ENCODE measurements at regions not wholly inside any gene's neighbourhood (a gene's known extent, or its start where the extent isn't known, plus 50 kb on each side); places are given as distances from the start of the nearest gene placed in this dataset.
"Not testable (repeated sequence)": the region's sequence is repeated elsewhere in the genome, so short reads cannot be mapped to it uniquely, and the experiment has no call there.

DNA sequence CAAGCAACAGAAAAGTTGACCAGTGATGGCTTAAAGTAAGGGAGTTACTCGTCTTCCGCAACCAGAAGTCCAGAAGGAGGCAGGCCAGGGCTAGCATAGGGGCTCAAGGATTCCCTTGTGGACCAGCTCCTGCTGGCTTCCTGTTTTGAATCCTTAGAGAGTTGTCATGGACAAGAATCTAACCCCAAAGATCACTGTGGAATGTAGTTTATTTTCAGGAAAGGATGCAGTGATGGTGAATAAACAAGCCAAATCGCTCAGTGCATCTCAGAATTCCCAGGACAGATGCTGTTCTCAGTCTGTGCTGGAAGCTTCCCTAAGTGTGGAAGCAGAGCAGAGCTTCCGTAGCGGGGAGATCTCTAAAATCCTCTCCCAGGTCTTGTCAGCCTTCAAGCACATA, 311.3 kb downstream of the C12orf75 start:
- peak; percentile 22 for DNase-seq (ENCODE audit: low spot score)

DNA sequence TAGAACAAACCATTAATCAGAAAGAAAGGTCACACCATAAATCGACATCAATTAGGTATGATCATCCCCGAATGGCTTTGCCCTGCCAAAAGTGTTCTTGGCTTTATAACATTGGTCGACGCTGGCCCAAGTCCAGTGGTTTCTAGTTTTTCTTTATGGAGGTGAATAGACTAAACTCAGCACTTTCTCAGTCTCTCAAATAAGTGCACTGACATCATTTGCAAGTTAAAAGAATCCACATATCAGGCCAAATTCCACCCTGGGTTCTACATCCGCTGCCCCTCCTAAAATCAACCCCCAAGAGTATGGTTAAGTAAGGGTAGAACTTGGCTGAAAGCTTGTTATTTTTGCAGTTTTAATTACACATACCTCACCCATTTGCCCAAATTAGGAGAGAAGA, 314.3 kb downstream of the C12orf75 start:
- DNase-seq (ENCODE audit: low spot score), result no peak

DNA sequence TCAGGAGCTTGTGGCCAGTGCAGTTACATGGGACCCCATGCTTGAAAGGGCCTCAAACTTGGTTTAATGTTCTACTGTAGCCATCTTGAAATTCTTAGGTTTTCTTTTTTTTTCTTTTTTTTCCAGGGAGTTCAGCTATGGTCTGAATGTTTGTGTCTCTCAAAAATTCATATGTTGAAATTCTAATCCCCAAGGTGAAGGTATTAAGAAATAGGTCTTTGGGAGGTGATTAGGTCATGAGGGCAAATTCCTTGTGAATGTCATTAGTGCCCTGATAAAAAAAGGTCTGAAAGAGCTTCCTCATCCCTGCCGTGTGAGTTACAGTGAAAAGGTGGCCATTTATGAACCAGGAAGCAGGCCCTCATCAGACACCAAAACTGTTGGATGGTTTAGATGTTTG, 324.1 kb downstream of the C12orf75 start:
- DNase-seq (ENCODE audit: low spot score), result no peak

DNA sequence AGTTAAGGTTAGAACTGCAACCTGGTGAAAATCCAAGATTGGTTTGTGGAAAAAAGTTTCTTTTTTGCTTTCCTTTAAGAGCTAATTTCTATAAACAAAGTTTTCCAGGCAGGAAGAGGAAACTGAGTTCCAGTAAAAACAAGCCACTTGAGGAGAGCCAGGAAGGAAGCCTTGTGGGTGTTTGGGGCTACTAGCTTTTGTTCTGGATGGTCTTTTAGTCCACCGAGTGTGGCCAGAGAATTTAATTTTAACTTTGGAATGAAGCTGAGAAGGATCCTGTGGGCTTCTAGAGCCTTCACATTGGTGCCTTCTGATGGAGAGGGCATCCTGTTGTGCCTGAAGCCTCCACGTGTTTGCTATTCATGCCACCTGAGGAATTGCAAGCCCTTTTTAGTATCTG, 327.9 kb downstream of the C12orf75 start:
- no peak for DNase-seq (ENCODE audit: low spot score)

DNA sequence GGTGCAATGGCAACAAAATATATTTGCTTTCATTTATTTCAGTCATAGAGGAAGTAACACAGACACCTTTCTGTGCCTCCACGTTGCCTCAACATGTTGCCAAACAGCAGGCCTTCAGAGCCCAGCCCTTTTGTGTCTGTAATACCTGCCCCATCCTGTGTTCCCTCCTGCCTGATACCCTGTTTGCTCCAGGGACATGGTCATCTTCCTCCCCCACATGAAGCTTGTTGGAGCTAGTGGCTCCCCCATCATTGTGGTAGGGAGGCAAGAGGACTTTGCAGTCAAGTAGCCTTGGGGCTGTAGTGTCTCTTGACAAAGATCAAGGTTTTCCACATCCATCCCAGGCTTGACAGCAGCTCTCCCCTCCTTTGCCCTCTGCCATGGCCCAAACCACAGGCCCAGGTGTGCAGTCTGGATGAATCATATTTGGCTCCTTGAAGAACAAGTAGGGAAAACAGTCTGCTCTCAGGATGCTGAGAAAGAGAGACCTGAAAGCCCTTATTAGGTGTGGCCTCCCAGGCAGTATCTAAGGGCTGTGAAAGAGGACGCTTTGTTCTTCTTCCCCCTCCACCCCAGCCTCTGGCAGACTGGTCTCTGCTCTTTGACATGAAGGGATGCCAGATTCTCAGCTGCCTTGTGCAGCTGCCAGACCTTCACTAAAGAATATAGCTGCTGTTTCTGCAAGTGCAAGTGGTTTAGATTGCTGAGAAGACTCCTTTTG, 329.0 kb downstream of the C12orf75 start:
- no peak for DNase-seq (ENCODE audit: low spot score)

DNA sequence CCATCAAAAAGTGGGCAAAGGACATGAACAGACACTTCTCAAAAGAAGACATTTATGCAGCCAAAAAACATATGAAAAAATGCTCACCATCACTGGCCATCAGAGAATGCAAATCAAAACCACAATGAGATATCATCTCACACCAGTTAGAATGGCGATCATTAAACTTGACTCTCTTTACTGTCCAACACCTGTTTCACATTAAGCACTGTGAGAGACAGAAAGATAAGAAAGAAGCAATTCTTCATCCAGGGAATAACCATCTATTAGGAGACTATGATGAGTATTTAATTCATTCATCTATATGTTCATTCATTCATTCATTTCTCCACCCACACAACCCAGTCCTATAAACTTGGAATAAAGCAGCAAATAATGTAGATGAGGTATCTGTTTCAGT, 334.3 kb downstream of the C12orf75 start:
- not testable (repeated sequence) for DNase-seq (ENCODE audit: low spot score)

DNA sequence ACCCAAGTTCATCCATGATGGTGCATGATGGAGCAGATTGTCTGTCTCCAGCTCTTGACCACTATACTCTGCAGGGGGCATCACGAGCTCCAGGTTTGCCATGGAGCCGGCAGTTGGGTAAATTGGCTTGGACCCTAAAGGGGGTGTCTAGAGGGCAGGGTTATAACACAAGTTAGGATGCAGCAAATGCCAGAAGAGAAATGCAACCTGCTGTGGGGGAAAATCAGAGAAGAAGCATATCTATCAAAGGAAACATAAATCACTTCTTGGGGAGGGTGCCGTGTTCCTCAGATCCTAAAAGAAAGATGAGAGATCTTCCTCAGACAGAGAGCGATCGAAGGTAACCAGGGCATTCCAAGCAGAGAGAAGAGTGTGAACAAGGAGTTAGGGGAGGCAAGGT, 334.9 kb downstream of the C12orf75 start:
- DNase-seq (ENCODE audit: low spot score), result no peak

DNA sequence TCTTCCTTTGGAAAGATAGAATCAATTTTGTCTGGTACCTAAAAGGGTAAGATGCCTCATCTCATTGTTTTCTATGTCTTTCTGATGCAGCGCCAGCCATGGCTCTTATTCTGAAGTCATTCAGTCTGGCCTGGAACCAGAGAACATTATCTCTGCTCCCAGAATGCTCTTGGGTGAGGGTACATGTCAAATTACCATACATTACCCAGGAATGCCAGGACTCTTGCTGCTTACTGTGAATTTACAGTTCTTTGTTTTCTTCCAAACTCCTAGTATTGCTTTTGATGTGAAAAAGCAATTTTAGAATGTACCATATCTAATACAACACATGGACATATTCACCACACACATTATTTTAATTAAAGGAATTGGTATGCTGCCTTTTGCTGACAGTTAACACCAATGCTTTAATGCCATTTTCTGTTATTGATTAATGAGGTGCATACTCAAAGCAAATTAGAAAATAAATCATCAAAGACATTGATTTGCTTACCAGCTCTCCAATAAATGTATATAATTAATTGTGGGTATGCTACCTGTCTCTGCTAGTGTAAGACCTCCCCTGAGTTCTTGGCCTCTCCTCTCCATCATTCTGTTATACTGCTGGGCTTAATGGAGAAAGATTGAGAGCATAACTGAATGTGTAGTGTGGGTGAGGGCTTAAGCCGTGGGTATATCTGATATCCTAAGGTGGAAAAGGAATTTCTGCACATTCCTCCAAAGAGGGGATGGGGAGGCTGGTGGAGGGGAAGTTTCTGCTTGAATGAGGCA, 337.7 kb downstream of the C12orf75 start:
- no peak for DNase-seq (ENCODE audit: low spot score)

DNA sequence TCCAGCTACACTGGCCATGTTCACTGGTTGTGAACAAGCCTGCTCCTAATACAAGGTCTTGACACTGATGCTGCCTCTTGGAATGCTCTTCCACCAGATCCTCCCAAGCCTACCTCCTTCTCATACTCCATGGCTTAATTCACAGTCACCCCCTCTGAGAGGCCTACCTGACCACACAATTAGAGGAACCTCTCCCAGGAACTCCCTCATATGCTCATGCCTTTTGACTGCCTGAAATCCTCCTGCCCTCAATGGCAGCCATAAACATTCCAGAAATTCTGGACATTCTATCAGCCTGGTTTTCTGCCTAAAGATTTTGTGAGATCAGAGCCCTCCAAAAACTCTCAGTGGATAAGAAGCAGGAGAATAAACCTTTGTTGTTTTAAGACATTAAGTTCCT, 340.2 kb downstream of the C12orf75 start:
- peak; percentile 48 for DNase-seq (ENCODE audit: low spot score)

DNA sequence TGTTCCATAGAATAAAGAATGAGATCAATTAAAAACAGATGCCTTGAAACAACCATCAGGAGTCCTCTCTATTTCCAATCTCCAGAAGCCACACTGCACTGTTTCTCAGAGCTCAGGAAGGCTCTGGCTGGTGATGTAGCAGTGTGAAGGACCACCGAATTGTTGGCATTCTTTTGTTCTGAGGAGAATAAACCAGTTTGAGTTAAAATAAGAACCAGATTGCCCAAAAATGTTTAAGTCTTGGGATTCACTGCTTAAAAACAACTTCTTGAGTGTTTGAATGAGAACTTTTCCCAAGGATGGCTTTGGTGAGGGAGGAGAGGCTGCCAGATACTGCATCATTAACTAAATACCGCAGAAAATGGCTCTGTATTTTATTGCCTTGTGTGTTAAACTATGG, 341.2 kb downstream of the C12orf75 start:
- DNase-seq (ENCODE audit: low spot score), result peak; percentile 71

DNA sequence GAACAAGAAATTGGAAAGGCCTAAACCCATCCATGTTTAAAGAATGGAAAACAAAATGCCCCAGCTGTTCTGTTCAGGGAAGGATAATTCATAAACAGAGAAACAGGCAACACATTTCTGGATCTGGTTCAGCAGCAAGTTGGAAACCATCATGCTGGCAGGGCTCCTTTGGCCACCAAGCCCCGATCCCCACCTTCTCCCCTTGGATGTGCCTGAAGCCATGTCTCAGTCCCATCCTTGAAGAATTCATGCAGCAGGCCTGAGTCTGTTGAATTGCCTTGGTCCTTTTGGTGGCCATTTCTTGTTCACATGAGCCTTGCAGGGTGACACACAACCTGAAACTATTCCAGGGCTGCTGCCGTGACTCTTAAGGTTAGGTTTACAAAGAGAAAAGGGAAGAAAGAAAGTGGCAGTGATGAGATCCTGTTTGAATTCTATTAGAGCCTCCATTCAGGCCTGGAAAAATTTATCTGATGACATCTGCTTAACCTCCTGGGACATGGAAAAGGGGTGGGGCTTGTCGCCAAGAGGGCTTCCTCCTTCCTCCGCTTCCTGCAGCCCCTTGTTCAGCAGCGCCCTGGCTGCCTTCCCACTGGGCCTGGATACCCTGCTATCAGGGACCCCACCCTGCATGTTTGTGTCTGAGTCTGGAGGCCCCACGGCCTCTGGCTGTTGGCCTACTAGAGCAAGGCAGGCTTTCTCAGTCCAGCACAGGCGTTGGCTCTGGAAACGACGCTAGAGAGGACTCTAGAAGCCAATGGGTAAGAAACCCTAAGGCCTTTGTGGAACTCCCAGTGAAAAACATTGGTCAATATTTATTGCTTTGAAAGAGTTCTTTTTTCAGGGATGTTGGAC, 341.9 kb downstream of the C12orf75 start:
- peak; percentile 21 for DNase-seq (ENCODE audit: low spot score)

DNA sequence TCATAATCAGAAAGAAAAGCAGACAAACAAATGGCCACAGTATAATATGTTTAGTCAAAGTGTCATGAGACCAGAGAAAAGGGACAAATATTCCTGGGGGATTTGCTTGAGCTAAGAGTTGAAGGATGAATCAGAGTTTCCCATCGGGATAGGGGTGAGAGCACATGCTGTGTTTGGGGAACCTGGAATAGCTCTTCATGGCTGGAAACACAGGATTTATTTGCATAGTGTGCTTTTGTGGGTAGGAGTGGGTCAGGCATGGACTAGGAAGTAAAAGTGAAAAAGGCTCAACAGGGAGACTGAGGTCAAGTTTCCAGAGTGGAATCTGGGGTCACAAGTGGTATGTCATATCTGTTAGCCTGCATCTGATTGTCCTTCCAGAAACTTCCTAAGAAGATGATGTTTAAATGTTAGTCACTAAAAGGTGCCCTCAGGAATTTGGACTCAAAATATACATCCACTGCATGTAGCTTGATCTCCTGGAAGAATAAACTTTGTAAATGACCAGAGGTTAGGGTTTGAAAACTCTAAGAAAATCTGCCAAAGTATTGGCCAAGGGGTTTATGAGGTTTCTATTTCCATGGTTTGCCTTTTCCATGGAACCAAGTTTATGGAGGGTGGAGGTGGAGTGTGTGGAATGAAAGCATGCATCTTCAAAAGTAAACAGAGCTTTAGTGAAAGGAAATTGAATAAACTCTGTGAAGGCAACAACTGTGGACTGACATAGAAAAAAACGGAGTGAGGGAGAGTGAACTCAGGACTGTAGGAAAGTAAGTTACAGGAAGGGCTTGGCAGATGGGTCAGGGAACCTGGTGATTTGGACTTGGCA, 344.6 kb downstream of the C12orf75 start:
- DNase-seq (ENCODE audit: low spot score), result no peak

DNA sequence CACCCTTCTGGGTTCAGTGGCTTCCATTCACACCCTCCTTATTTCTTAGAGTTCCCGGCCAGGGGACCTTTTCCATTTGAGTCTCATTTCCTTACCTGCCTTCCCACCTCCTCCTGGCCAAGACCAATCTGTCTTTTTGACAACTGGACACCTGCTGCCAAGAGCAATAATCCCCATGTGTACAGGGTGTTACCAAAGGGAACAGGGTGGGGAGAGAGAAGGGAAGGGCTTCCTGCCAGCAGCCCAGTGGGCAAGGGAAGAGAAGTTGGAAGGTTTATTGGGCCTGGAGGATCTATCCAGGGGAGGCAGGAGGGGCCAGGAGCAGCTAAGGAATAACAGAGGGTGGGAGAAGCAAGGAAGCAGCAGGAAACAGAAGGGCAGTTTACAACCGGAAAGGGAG, 346.2 kb downstream of the C12orf75 start:
- no peak for DNase-seq (ENCODE audit: low spot score)

DNA sequence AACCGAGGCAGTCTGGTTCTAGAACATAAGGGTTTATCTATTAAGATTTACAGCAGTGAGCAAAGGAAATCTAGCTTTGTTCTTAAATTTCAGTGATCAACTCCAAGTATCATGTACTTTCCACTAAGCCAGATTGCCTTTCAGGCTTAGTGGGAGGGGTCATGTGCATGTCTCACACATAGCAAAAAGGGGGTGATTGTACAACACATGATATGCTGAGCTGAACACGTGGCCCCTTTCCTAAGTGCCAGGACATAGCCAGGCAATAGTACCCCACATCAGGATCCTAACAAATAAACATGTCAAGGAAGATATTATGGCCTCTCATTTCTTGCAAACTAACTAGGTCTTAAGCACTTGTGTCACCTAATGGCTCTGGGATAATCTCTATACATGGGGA, 347.2 kb downstream of the C12orf75 start:
- DNase-seq (ENCODE audit: low spot score), result no peak

DNA sequence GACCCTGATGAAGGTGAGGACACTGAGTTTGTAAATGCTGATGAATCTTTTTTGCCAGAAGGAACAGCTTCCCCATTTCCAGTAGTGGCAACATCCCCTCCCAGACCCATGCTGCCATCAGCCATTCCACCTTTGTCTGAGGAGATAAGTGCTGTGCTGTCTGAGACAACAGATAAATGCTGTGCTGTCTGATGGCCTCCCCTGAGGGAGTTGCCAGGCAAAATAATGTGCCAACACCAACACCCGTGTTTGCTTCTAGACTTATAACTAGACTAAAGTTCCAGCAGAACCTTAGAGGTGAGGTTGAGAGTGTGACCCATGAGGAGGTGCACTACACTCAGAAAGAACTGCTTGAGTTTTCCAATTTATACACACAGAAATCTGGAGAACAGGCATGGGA, 349.5 kb downstream of the C12orf75 start:
- DNase-seq (ENCODE audit: low spot score), result no peak

DNA sequence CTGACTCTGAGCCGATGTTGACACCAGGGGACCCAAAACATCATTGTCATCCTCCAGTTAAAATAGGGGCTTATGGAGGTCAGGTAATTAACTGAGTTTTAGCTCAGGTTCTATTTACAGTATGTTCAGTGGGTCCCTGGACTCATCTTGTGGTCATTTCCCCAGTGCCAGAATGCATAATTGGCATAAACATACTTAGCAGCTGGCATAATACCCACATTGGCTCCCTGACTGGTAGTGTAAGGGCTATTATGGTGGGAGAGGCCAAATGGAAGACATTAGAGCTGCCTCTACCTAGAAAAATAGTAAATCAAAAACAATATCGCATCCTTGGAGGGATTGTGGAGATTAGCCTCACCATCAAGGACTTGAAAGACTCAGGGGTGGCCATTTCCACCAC, 350.9 kb downstream of the C12orf75 start:
- no peak for DNase-seq (ENCODE audit: low spot score)

DNA sequence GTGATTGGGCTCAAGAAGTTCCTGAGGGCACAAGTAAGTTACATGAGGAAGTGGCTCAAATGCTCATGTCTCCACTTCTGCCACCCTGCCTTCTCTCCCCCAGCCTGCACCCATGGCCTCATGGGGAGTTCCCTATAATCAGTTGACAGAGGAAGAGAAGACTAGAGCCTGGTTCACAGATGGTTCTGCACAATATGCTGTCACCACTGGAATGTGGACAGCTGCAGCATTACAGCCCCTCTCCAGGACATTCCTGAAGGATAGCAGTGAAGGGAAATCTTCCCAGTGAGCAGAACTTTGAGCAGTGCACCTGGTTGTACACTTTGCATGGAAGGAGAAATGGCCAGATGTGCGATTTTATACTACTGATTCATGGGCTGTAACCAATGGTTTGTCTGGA, 352.3 kb downstream of the C12orf75 start:
- DNase-seq (ENCODE audit: low spot score), result not testable (repeated sequence)

DNA sequence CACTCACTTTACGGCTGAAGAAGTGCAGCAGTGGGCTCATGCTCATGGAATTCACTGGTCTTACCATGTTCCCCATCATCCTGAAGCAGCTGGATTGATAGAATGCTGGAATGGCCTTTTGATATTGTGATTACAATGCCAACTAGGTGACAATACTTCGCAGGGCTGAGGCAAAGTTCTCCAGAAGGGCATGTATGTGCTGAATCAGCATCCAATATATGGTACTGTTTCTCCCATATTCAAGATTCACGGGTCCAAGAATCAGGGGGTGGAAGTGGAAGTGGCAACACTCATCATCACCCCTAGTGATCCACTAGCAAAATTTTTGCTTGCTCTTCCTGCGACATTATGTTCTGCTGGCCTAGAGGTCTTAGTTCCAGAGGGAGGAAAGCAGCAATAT, 353.3 kb downstream of the C12orf75 start:
- not testable (repeated sequence) for DNase-seq (ENCODE audit: low spot score)

DNA sequence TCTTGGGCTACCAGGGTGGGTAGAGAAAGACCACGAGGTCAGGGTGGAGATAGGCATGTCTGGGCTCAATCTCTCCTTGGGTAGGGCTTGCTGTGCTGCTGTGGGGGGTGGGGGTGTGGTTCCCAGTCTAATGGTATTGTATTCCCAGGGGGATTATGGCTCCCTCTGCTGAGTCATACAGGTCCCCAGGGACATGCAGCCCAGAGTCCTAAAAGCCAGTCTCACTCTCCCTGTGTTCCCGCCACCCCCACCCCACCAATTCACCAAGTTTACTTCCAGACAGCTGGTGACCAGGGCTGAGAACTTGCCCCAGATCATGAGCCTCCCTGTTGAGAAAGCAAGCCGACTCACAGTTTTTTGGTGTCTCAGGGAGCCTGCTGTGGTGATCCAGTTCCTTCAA, 367.6 kb downstream of the C12orf75 start:
- no peak for DNase-seq (ENCODE audit: low spot score)

DNA sequence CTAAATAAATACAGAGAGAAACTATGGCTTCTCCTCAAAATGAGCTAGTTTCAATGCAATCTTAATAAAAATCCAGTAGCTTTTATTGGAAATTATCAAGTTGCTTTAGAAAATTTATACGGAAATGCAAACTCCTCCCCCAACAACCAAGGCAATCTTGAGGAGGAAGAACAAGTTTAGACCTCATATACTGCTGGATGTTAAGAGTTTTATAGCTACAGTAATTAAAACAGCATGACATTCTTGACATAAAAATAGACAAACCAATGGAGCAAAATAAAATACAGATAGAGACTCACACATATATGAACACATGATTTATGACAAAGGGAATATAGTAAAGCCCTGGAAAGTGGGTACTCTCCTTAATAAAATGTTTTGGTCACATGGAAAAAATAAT, 368.7 kb downstream of the C12orf75 start:
- no peak for DNase-seq (ENCODE audit: low spot score)

DNA sequence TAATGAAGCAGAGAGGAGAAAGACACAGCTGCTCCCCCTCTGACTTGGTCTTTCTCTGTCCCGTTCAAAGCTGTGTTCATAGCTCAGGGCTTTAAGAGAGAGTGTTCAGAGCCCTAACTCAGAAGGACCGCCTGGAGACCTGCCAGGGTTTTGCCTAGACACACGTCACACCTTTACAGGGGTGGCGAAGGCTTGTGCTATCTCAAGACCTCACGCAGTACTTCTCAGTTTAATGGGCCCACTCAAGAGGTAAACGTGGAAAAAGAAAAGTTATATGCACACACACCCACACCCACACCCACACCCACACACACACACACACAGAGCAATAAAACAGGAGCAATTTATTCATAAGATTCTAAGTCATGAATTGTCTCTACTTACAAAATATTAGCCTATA, 374.3 kb downstream of the C12orf75 start:
- no peak for DNase-seq (ENCODE audit: low spot score)

DNA sequence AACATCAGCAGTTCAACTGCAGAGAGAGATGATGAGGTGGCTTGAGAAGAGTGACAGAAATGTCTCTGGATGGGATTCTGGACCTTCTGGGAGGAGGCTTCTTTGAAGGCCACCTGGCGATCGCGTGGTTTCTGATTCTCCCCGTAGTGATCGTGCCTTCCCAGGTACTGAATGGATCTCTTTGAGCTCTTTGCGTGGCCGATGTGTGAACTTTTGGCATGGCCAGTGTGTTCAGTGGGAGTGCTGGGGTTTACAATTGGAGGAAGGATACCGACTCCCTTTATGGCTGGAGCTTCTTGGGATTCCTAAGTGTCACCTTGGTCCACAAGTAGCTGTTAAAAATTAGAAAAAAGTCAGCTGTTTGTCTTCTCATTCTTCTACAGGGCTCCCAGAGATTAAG, 374.7 kb downstream of the C12orf75 start:
- no peak for DNase-seq (ENCODE audit: low spot score)
